ENCODE measurements at regions not wholly inside any gene's neighbourhood (a gene's known extent, or its start where the extent isn't known, plus 50 kb on each side); places are given as distances from the start of the nearest gene placed in this dataset.

- TF ChIP-seq CTCF (IDR thresholded peaks at IDR 0.05): no peak
- TF ChIP-seq POLR2A (IDR thresholded peaks at IDR 0.05): no peak
These were observed 76.0 kb upstream of the C1orf174 start for GRCh38 chr1:3975903-3976630.
